Mucosa of rectum (tissue), 2 donors: ENCODE measurements at regions not wholly inside any gene's neighbourhood (a gene's known extent, or its start where the extent isn't known, plus 50 kb on each side); places are given as distances from the start of the nearest gene placed in this dataset.
"Not testable (repeated sequence)": the region's sequence is repeated elsewhere in the genome, so short reads cannot be mapped to it uniquely, and the experiment has no call there.

ENCODE experiments used
- H3K27ac ChIP-seq, 2 donors: one replicate each; pipeline ENCODE4 v1.7.0; 2013; ENCODE audit warnings: inconsistent platforms in 2 of 2, low read depth in 2 of 2, low read length in 2 of 2
- H3K27me3 ChIP-seq, 2 donors: one replicate each; pipeline ENCODE4 v1.7.0; 2013; ENCODE audit warnings: low read length in 2 of 2; ENCODE audit not compliant: control insufficient read depth in 2 of 2, insufficient read depth in 2 of 2
- H3K36me3 ChIP-seq, 2 donors: one replicate each; pipeline ENCODE4 v1.7.0; 2013; ENCODE audit warnings: low read length in 2 of 2; ENCODE audit not compliant: control insufficient read depth in 2 of 2, insufficient read depth in 2 of 2
- H3K4me1 ChIP-seq, 2 donors: one replicate each; pipeline ENCODE4 v1.7.0; 2013; ENCODE audit warnings: low read length in 2 of 2, mild to moderate bottlenecking in 1 of 2; ENCODE audit not compliant: control insufficient read depth in 2 of 2, insufficient read depth in 2 of 2
- H3K4me3 ChIP-seq, 2 donors: one replicate each; pipeline ENCODE4 v1.7.0; 2013; ENCODE audit warnings: low read length in 2 of 2
- H3K9ac ChIP-seq, 2 donors: one replicate each; pipeline ENCODE4 v1.7.0; 2013; ENCODE audit warnings: low read length in 2 of 2, low read depth in 1 of 2, mild to moderate bottlenecking in 1 of 2
- H3K9me3 ChIP-seq, 2 donors: one replicate each; pipeline ENCODE4 v1.7.0; 2013; ENCODE audit warnings: low read length in 2 of 2; ENCODE audit not compliant: control insufficient read depth in 2 of 2
- donor health status: healthy.
- donor health status: Normal muscosa, but diverticular disease.

GRCh38 chr6:141472162-141472928, 660.4 kb upstream of the GJE1 start:
- Histone ChIP-seq H3K4me1 (no peaks in the 10 kb centered on the region), H3K36me3 (no peaks in the 10 kb centered on the region), H3K9ac (no peak overlapping the region), H3K9me3 (no peaks in the 10 kb centered on the region), H3K27ac (no peak overlapping the region), H3K4me3 (no peak overlapping the region), H3K27me3 (no peaks in the 10 kb centered on the region)

GRCh38 chr6:141470810-141471209, 661.9 kb upstream of the GJE1 start:
- Histone ChIP-seq H3K4me3 (no peak overlapping the region), H3K27me3 (no peaks in the 10 kb centered on the region), H3K9ac (no peak overlapping the region), H3K36me3 (no peaks in the 10 kb centered on the region), H3K27ac (no peak overlapping the region), H3K4me1 (no peaks in the 10 kb centered on the region), H3K9me3 (no peaks in the 10 kb centered on the region)

- Histone ChIP-seq H3K9me3 (no peaks in the 10 kb centered on the region), H3K36me3 (no peaks in the 10 kb centered on the region), H3K4me3 (no peak overlapping the region), H3K9ac (no peak overlapping the region), H3K27me3 (no peaks in the 10 kb centered on the region), H3K27ac (no peak overlapping the region), H3K4me1 (no peaks in the 10 kb centered on the region)
These were observed 664.8 kb upstream of the GJE1 start for GRCh38 chr6:141467881-141468280.

GRCh38 chr6:141467041-141467440, 665.7 kb upstream of the GJE1 start:
- Histone ChIP-seq H3K9me3 (no peaks in the 10 kb centered on the region), H3K27ac (no peak overlapping the region), H3K9ac (no peak overlapping the region), H3K36me3 (no peaks in the 10 kb centered on the region), H3K27me3 (no peaks in the 10 kb centered on the region), H3K4me1 (no peaks in the 10 kb centered on the region), H3K4me3 (no peak overlapping the region)

- Histone ChIP-seq H3K4me1 (no peaks in the 10 kb centered on the region), H3K27me3 (no peaks in the 10 kb centered on the region), H3K9me3 (no peaks in the 10 kb centered on the region), H3K9ac (no peak overlapping the region), H3K36me3 (no peaks in the 10 kb centered on the region), H3K27ac (no peak overlapping the region), H3K4me3 (no peak overlapping the region)
These were observed 667.8 kb upstream of the GJE1 start for GRCh38 chr6:141464896-141465295.

GRCh38 chr6:141464490-141464889, 668.2 kb upstream of the GJE1 start:
- no peaks in the 10 kb centered on the region for H3K27me3 ChIP-seq
- no peaks in the 10 kb centered on the region for H3K36me3 ChIP-seq
- no peaks in the 10 kb centered on the region for H3K4me1 ChIP-seq
- no peaks in the 10 kb centered on the region for H3K9me3 ChIP-seq
- H3K9ac ChIP-seq: no peak overlapping the region
- H3K27ac ChIP-seq: no peak overlapping the region
- H3K4me3 ChIP-seq: no peak overlapping the region

- H3K27ac ChIP-seq: no peak overlapping the region
- no peak overlapping the region for H3K4me3 ChIP-seq
- H3K4me1 ChIP-seq: no peaks in the 10 kb centered on the region
- no peaks in the 10 kb centered on the region for H3K9me3 ChIP-seq
- H3K36me3 ChIP-seq: no peaks in the 10 kb centered on the region
- no peaks in the 10 kb centered on the region for H3K27me3 ChIP-seq
- no peak overlapping the region for H3K9ac ChIP-seq
These were observed 669.3 kb upstream of the GJE1 start for GRCh38 chr6:141463237-141463977.

- Histone ChIP-seq H3K4me3 (no peak overlapping the region), H3K27me3 (no peaks in the 10 kb centered on the region), H3K9ac (no peak overlapping the region), H3K9me3 (no peaks in the 10 kb centered on the region), H3K27ac (no peak overlapping the region), H3K36me3 (no peaks in the 10 kb centered on the region), H3K4me1 (no peaks in the 10 kb centered on the region)
These were observed 671.8 kb upstream of the GJE1 start for GRCh38 chr6:141460743-141461484.

GRCh38 chr6:141460245-141460644, 672.5 kb upstream of the GJE1 start:
- not testable (repeated sequence) for H3K36me3 ChIP-seq, H3K9ac ChIP-seq, H3K27ac ChIP-seq, H3K9me3 ChIP-seq, H3K27me3 ChIP-seq, H3K4me1 ChIP-seq, H3K4me3 ChIP-seq

- not testable (repeated sequence) for H3K36me3 ChIP-seq, H3K4me1 ChIP-seq, H3K9ac ChIP-seq, H3K27ac ChIP-seq, H3K9me3 ChIP-seq, H3K27me3 ChIP-seq, H3K4me3 ChIP-seq
These were observed 674.7 kb upstream of the GJE1 start for GRCh38 chr6:141457984-141458383.
